Mucosa of descending colon (tissue), 3 donors: ENCODE measurements at regions not wholly inside any gene's neighbourhood (a gene's known extent, or its start where the extent isn't known, plus 50 kb on each side); places are given as distances from the start of the nearest gene placed in this dataset.

ENCODE experiments used
- ATAC-seq: fragments of 200-7000 bp; cut with Tn5 transposase; one replicate; pipeline ENCODE4 v1.9.1; 2020; ENCODE audit warnings: mild to moderate bottlenecking, moderate library complexity
- DNase-seq, 3 donors: peaks; one replicate each; pipeline ENCODE4 v3.0.0-alpha.2; 2020
- H3K36me3 ChIP-seq: fragments of 200-600 bp; one replicate; pipeline ENCODE4 v1.8.0; 2021; ENCODE audit warnings: low read depth, mild to moderate bottlenecking
- H3K4me1 ChIP-seq: fragments of 200-600 bp; one replicate; pipeline ENCODE4 v1.8.0; 2021; ENCODE audit warnings: low read depth, mild to moderate bottlenecking
- H3K4me3 ChIP-seq: fragments of 200-600 bp; one replicate; pipeline ENCODE4 v1.8.0; 2021; ENCODE audit warnings: mild to moderate bottlenecking
- H3K9me3 ChIP-seq: fragments of 200-600 bp; one replicate; pipeline ENCODE4 v1.8.0; 2021; ENCODE audit warnings: mild to moderate bottlenecking
- CTCF ChIP-seq: fragments of 200-600 bp; IDR thresholded peaks from one replicate; pipeline ENCODE4 v1.8.0; 2022; ENCODE audit warnings: antibody characterized with exemption, mild to moderate bottlenecking
- intact Hi-C, 2 donors: fragments of 100-400 bp; cut with DNase I in 1 of 2; cut with micrococcal nuclease in 1 of 2; formaldehyde crosslinking; loops; one replicate each; pipeline versions ENCODE4 v1.11.0 to v1.11.1; 2022; cut with DNase I, micrococcal nuclease
- donor health status: DM: no; HTN: no; CAD: no; lungs with moderate emphysema.
- donor health status: DM: no; HTN: no; CAD: no.
- donor health status: DM: no; HTN: yes; CAD: no.

- Histone ChIP-seq H3K4me3 (no peak overlapping the region), H3K4me1 (no peaks in the 10 kb centered on the region), H3K9me3 (no peaks in the 10 kb centered on the region), H3K36me3 (no peaks in the 10 kb centered on the region)
- intact Hi-C loops, result no loop called here
- DNase-seq (no peak), ATAC-seq (peak; percentile 64)
- no peak for TF ChIP-seq CTCF
These were observed 669.5 kb upstream of the EPHA7 start for GRCh38 chr6:94088870-94089269.

GRCh38 chr6:94074764-94075163, 655.4 kb upstream of the EPHA7 start:
- intact Hi-C loops, result no loop called here
- DNase-seq (no peak), ATAC-seq (no peak)
- H3K9me3 ChIP-seq, result no peaks in the 10 kb centered on the region
- no peaks in the 10 kb centered on the region for H3K36me3 ChIP-seq
- no peak overlapping the region for H3K4me3 ChIP-seq
- TF ChIP-seq CTCF, result no peak
- H3K4me1 ChIP-seq, result no peaks in the 10 kb centered on the region

GRCh38 chr6:94071835-94072234, 652.5 kb upstream of the EPHA7 start:
- Histone ChIP-seq H3K36me3 (no peaks in the 10 kb centered on the region), H3K4me1 (no peaks in the 10 kb centered on the region), H3K9me3 (no peaks in the 10 kb centered on the region), H3K4me3 (no peak overlapping the region)
- TF ChIP-seq CTCF, result no peak
- DNase-seq, result no peak
- intact Hi-C loops, result no loop called here
- no peak for ATAC-seq

GRCh38 chr6:94065707-94066337, 646.5 kb upstream of the EPHA7 start:
- H3K36me3 ChIP-seq, result no peaks in the 10 kb centered on the region
- H3K9me3 ChIP-seq, result no peaks in the 10 kb centered on the region
- ATAC-seq (no peak), DNase-seq (no peak)
- no peaks in the 10 kb centered on the region for H3K4me1 ChIP-seq
- TF ChIP-seq CTCF, result no peak
- intact Hi-C loops, result no loop called here
- H3K4me3 ChIP-seq, result no peak overlapping the region

GRCh38 chr6:94052749-94053148, 633.4 kb upstream of the EPHA7 start:
- H3K4me3 ChIP-seq, result no peak overlapping the region
- TF ChIP-seq CTCF, result no peak
- peak in 1 of 3 donors; percentile 9 for DNase-seq
- intact Hi-C loops, result no loop called here
- no peaks in the 10 kb centered on the region for H3K4me1 ChIP-seq
- peak; percentile 73 for ATAC-seq
- H3K36me3 ChIP-seq, result no peaks in the 10 kb centered on the region
- H3K9me3 ChIP-seq, result no peaks in the 10 kb centered on the region

- intact Hi-C loops, result no loop called here
- no peaks in the 10 kb centered on the region for H3K9me3 ChIP-seq
- no peak for ATAC-seq
- H3K4me1 ChIP-seq, result no peaks in the 10 kb centered on the region
- H3K36me3 ChIP-seq, result no peaks in the 10 kb centered on the region
- no peak for TF ChIP-seq CTCF
- DNase-seq, result no peak
- H3K4me3 ChIP-seq, result no peak overlapping the region
These were observed 631.2 kb upstream of the EPHA7 start for GRCh38 chr6:94050515-94050914.
